Kidney glomerular epithelial cell (primary cell): ENCODE measurements at regions not wholly inside any gene's neighbourhood (a gene's known extent, or its start where the extent isn't known, plus 50 kb on each side); places are given as distances from the start of the nearest gene placed in this dataset.
"Not testable (repeated sequence)": the region's sequence is repeated elsewhere in the genome, so short reads cannot be mapped to it uniquely, and the experiment has no call there.

ENCODE experiments used
- DNase-seq: peaks from one replicate; lab custom pipeline; 2025; lab: John Stamatoyannopoulos, UW

DNA sequence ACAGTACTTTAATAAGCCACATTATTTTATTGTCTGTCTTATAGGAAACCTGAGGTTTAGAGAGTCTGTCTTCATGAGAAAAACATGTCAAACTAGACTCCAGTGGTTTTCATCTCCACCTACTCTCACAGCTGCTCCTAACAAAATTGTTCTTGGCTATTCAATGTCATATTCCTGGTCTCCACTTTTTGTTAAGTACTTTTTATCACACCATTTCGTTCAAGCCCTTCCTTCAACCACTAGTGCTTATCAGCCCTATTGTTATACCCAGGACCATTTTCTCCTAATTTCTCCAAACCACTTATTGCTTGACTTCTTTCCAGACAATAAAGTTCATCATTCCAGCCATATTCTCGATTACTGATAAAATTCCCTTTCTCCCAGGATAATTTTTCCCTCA lies 1674.3 kb upstream of the AGA start:
- DNase-seq, result no peak

DNA sequence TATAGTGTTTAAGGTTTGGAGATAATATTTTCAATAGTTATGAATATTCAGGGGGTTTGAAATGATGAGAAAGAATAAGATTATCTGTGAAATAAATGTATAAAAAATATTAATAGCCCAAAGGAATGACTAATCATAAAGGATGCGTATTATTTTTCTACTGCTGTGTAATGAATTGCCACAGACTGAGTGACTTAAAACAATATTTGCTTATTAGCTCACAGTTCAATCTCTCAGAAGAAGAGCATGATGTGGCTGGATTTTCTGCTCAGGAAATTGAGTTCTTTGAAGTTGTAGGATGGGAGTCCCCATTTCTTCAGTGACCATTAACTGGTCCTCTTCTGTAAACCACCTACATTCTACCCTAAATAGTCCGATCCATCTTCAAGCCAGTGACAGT lies 1680.8 kb upstream of the AGA start:
- no peak for DNase-seq

DNA sequence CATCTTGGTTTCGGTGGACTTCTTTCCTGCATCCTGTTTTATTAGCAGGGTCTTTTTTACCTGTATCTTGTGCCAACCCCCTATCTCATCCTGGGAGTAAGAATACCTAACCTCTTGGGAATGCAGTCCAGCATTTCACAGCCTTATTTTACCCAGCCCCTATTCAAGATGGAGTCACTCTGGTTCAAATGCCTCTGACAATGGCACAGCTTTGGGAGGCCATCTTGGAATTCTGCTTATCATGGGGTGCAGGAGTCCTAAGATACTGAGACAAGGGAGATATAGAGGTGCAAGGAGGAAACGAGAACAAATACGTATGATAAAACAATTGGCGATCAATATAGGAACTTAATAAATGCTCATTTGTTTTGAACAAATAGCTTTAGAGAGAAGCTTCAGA lies 1682.2 kb upstream of the AGA start:
- DNase-seq, result no peak

DNA sequence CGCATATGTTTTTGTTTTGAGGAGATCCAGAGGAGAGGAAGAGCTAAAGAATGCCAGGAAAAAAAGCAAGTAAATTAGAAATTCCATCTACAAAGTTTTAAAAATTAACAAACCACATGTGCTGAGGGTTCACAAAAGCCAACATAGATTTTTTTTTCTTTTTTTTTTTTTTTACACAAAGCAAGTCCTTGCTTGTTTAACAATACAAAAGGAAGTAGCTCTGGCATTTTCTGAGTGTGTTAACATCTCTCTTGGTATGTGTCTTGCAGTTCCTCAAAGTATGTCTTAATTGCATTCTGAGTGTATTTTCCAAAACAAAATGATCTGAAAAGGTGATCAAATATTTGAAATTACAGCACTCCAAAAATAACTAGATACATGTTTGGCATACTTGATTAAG lies 1682.7 kb upstream of the AGA start:
- DNase-seq, result no peak

DNA sequence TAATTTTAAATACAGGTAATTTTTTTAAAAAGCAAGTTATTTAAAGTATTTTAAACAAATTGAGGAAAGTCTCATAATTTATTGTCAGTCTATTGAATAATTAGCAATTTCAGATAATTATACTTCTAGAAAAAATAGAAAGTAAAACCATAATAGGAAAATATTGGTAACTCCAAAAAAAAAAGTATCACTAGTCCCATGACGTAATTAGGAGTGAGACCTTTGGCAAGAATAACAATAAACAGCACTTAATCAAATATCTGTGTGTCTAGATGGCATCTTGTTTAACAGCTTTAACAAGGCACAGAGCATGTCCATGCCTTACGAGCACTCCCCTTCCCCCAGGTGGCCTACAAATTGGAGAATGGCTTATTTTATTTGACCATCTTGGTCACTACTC lies 1683.6 kb upstream of the AGA start:
- DNase-seq, result no peak

DNA sequence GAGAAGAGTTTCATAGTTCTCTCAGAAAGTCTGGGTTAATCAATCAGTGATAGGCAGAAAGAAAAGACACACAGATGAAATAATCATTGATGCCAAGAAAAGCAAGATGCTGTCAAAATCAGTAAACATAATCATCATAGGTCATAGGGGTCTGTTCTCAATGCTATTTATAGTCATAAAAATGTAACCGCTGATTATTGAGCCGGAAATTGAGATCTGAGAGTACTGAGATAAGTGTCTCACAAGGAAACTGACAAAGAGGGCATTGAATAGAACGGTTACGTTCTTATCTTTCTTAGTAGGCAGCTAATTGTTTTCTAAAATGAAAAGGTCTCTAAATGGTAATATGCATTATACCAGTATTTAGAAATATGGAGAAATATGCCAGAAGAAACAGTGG lies 1686.1 kb upstream of the AGA start:
- DNase-seq, result no peak

DNA sequence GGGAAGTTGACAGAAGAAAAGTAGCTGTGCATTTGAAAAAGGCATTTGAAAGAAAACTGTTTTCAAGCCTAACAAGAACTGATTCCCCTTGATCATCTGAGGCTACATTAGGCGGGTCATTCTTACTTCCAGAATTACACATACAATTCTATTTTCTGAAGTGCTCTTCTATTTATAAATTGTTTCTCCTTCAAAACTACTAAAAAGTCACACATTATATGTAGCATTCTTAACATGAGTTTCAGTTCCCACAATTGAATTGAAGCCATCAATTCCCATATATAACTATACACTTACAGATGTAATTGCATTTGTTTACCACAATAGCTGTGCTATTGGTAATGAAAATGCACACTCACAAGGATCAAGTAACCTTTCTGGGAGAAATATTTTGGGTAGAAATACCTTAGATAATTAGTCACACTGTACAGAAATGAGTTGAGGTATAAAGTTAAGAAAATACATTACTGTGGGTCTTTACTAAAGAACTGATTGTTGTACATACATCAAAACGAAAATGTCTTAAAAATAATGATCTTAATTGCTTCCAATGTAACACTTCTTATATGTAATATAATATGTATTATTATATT lies 1688.0 kb upstream of the AGA start:
- no peak for DNase-seq

DNA sequence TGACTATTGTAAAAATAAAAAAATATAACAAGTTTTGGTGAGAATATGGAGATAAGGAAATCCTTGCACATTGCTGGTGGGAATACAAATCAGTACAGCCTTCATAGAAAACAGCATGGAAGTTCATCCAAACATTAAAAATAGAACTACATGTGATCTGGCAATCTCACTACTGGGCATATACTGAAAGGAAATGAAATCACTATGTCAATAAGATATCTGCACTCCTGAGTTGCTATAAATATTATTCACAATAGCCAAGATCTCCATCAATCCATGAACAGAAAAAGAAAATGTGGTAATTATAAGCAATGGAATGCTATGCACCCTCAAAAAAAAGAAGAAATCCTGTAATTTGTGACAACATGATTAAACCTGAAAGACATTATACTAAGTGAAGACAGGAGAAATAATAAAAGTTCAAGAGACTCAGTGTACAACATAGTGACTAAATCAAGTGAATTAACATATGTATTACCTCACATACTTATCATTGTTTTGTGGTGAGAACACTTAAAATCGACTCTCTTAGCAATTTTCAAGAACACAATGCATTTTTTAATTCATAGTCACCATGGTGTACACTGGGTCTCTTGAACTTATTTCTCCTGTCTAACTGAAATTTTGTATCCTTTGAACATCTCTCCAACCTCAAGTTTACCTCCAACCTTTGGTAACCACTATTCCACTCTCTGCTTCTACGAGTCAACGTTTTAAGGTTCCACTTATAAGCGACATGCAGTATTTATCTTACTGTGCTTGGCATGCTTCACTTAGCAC lies 1703.7 kb upstream of the AGA start:
- DNase-seq, result no peak

DNA sequence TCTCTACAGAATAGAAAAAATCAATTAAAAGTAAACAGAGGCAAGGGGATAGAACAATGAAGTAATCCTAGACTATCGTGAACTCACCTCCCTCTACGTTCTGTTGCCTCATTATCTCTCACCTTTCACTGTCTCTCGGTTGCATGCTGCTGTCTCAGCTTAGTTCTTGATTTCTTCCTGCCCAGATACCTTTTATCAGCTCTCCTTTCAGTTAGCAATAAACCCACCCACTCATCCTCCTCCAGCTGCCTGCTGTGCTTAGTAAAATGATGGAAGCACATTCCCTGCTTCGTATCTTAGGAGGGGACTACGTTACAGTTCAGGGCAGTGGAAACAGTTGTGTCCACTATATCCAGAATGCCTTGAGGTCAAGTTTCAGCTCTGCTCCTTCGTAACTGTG lies 1709.5 kb upstream of the AGA start:
- DNase-seq, result no peak

DNA sequence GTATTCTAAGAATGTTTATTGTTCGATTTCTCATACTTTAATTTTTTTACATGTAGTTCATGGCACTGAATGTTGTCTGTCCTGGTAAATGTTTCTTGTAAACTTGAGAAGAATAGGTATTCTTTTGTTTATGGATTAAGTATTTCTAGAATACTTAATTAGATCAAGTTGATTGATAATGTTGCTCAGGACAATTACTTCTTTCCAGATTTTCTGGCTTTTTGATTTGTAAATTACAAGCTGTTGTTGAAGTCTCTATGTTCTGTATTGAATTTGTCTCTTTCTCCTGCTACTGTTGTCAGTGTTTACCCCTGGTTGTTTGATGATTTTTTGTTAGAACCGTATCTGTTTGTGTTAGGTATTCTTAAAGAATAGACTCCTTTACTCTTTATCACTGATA lies 1720.9 kb upstream of the AGA start:
- DNase-seq, result no peak

DNA sequence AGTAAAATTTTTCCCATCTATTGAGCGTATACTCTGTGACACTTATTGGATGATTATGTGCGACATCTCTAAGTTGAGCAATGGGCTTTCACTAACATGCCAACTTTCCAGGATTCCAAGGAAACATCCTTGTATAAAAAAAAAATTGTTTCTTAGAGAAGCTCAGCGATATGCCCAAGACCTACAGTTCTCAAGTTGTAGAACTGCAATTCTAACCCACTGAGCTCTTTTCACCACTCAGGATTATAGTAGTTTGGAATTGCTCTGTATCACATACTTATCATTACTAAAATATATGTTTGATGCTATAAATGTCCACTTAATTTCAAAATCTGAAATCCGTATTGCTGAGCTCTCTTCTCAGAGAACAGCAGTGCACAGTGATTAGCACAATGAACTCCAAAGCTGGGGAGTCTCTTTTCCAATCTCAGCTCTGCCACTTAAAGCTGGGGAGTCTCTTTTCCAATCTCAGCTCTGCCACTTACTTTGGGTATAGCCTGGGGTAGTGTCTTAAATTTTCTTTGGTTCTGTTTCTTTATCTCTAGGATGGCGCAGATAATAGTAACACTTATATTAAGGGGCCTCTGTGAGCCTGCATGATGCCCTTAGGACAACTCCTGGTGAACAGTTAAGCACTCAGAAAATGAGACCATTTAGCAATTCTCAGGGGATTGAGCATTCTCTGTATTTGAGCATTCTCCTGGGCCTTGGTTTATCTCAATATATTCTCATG lies 1722.2 kb upstream of the AGA start:
- no peak for DNase-seq

DNA sequence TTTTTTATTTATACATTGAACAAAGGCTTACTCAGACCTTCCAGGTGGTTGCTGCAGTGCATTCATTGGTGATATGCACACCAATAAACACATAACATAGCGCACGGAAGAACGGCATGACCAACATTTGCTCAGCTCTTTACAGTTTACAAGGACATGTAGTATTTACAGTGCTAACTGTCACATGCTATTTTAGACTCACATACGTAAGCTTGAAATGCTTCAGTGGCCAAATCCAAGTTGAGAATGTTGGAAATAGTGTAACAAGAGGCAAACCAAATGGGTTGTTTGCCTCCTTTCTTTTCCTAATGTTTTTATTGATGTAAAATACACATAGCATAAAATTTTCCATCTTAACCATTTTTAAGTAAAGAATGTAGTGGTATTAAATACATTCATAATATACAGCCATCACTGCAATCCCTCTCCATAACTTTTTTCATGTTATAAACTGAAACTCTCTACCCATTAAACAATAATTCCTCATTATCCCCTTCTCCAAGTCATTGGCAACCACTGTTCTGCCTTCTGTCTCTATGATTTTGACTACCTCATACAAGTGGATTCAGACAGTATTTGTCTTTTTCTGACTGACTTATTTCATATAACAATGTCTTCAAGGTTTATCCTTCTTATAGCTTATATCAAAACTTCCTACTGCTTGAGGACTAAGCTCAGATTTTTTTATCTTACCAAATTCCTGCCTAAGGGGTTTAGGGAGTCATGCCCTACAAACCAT lies 1722.9 kb upstream of the AGA start:
- no peak for DNase-seq

DNA sequence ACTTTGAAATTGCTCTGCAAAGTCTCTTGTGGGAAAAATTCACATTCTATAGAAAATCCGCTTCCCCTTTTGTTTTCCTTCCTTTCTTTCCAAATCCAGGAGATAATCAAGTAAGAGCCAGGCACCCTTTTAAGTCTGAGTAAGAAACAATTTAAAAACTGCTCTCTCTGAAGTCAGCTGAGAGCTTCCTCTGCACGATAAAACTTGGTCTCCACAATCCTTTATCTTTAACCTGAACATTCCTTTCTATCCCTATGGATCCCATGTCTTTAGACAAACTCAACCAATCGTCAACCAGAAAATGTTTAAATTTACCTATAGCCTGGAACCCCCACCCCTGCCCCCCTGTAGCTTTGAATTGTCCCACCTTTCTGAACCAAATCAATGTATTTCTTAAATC lies 1723.6 kb upstream of the AGA start:
- DNase-seq, result no peak

DNA sequence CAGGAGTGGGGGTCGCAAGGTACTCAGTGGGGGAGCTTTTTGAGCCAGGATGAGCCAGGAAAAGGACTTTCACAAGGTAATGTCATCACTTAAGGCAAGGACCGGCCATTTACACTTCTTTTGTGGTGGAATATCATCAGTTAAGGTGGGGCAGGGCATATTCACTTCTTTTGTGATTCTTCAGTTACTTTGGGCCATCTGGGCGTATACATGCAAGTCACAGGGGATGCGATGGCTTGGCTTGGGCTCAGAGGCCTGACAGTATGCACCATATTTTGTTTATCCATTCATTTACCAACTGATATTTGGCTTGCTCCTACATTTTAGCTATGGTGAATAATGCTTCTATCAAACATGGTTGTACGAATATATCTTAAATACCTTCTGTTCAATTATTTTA lies 1728.1 kb upstream of the AGA start:
- DNase-seq, result not testable (repeated sequence)

DNA sequence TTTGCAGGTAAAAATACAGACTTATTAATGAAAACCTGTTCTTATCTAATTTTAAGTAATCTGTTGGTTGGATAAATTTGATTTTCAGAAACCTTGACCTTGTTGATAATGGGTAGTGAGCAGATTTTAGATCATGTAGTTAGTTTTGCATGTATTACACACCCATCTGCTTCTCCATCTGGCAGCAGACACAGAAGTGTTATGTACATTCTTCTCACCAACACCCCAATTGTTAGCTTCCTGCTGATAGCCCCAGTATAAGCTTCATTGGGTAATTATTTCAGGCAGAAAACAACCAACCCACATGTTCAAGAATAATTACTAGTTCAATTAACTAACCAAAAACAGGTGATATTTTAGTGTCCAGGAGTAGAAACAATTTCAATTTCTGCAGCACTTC lies 1740.5 kb upstream of the AGA start:
- no peak for DNase-seq

DNA sequence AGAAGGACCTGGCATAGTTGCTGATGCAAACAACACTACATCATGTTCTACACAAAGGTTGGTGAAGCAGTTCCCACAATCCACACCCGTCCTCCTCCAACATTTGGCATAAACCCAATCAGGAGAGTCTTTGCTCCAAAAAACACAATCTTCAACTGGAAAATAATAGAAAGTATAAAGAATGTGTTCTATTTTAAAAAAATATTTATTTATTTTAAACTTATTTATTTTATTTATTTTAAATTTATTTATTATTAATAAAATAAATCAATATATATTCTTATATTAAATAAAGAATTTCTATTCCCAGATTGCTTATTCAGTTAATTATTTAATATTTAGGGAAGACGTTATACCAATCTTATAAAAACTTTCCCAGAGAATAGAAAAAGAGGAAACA lies 1753.7 kb upstream of the AGA start:
- no peak for DNase-seq

DNA sequence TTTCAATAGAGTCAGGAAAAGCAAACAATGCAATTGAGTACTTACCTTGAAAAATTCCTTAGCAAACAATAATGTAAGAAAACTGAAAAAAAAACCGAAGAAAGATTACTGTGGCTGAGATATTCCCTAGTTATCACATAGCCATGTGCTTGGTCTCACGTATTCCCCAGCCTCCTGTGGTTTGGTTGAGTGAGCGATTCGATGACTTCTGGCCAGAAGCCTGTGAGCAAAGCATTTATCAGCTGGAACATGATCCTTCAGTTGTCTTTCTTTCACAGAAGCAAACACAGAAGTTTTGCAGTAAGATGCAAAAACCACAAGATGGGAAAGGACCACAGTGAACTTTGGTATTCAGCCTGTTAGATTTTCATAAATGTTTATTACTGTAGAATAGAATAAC lies 1754.3 kb upstream of the AGA start:
- DNase-seq, result peak; percentile 31

DNA sequence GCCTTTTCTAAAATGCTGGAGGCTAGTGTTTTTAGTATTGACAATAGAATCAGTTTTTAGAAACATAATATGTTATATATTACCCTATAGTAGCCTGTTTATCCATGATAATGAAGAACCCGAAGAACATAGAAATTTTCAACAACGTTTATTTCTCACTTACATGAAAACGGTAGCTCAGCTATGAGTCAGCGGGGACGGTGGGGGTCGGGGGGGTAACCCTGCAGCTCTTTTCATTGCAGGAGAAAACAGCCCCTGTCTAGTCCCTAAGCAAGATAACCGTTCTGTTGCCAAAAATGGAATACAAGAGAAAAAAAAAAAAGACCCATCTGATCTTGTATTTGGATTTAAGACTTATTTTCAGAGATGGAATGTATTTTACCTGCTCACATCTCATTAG lies 1758.4 kb upstream of the AGA start:
- DNase-seq, result no peak

DNA sequence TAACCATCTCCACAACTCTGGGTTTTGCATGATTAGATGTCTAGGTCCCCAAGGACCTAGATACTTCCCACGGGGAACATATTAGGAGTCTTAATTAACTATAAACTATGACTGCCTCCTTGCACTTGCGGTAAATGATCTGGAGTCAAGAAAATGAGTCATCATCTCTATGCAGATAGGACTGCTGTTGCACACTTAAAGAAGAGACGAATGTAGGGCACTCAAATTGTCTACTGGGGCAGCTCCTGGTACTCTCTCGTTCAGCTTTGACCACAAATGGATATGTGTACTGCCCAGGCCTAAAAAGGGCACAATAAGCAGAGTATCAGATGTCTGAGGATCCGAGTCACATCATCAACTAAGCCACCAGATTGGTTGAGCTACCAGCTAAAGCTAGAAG lies 1783.4 kb upstream of the AGA start:
- no peak for DNase-seq

DNA sequence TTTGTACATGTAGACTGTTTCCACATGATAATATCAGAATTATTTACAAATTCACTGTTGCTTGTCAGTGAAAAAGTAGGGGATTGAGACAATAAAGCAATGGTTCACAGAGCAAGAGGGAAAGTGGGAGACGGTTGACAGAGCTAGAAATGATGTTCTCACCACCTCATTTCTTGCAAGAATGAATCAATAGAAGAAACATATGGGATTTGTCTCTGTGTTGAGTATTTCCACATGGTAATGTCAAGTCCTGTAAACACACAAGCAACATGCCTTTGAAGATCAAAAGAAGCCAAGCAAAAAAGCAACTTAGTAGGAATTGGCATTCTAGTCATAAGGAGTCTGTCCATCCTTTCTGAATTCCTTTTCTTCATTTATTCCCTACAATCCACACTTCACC lies 1806.6 kb upstream of the AGA start:
- no peak for DNase-seq

DNA sequence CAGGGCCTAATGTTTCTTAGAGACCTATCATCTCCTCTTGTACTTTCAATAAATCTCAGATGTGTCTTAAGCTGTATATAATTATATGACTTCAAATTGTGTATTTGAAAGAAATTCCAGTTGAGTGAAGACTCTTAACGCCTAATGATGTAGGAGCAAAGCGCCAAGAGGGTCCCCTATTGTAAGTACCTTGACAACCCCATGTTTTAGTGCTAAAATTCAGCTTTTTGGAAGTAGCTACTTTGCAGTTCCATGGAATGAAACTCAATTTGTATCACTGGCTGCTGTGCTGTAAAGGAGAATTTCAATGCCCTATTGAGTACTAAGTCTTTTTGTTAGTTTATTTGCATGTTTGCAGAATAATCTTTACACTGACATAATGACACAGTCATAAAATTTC lies 1826.6 kb upstream of the AGA start:
- no peak for DNase-seq

DNA sequence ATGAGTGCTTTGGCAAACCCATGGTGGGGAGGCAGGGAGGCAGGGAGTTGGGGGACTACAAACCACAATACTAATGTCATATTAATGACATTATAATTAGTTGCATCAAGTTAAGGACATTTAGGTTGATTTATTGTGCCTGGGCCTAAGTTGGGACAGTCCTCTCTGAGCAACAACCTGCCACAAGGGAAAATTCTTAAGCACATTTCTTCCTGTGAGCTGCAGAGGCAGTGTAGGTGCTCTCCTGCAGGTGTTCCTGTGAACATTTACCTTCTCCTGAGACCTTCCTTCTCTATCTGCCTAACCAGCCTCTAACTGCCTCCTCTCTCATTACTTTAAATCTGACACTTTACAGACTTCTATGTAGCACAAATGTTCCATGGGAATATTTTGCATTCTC lies 1830.0 kb upstream of the AGA start:
- no peak for DNase-seq

DNA sequence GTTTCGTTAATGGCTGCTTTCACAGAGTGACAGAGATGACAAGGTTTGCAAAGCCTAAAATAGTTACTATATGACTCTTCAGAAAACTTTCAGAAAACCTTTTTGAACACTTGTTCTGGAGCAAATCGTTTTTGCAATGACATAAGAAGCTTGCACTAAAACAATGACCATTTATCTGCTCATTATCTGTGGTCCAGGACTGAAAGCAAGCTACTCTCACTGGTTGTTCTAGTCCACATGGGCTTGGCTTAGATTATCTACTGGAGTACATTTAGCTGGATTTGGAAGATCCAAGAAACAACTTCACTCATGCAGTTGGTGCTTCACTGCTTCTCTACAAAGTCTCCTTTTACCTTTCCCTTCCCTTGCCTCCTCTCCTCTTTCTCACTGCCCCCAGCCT lies 1836.4 kb upstream of the AGA start:
- DNase-seq, result no peak
